ENCODE measurements at regions not wholly inside any gene's neighbourhood (a gene's known extent, or its start where the extent isn't known, plus 50 kb on each side); places are given as distances from the start of the nearest gene placed in this dataset.

DNA sequence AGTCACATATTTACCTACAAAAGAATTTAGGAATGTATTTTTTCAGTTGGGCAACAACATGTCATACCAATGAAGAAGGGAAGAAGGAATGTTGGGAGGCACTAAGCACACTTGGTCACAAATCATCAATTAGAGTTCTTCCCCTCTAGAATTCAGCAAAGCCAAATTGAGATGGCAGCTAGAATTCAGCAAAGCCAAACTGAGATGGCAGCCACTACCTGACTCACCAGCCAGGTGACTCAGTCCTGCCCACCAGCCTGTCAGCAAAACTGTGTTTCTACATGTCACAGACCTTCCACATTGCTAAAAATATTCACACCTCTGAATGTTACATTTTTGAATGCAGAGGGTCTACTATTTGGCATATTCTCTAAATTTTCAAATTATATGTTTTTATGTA lies 63.2 kb upstream of the NOCT start:
- TF ChIP-seq, protein P1, sequence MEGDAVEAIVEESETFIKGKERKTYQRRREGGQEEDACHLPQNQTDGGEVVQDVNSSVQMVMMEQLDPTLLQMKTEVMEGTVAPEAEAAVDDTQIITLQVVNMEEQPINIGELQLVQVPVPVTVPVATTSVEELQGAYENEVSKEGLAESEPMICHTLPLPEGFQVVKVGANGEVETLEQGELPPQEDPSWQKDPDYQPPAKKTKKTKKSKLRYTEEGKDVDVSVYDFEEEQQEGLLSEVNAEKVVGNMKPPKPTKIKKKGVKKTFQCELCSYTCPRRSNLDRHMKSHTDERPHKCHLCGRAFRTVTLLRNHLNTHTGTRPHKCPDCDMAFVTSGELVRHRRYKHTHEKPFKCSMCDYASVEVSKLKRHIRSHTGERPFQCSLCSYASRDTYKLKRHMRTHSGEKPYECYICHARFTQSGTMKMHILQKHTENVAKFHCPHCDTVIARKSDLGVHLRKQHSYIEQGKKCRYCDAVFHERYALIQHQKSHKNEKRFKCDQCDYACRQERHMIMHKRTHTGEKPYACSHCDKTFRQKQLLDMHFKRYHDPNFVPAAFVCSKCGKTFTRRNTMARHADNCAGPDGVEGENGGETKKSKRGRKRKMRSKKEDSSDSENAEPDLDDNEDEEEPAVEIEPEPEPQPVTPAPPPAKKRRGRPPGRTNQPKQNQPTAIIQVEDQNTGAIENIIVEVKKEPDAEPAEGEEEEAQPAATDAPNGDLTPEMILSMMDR (IDR thresholded peaks at IDR 0.05; ENCODE audit: insufficient read depth, low read length, poor library complexity, severe bottlenecking), result no peak
- Histone ChIP-seq H3K27me3 (ENCODE audit: control insufficient read depth, insufficient read depth, low read length) (no peaks in the 10 kb centered on the region), H3K4me3 (ENCODE audit: low read depth, low read length) (no peak overlapping the region), H3K36me3 (ENCODE audit: control insufficient read depth, insufficient read depth, low read length) (no peaks in the 10 kb centered on the region)
- no peak for DNase-seq (ENCODE audit: low read depth)

DNA sequence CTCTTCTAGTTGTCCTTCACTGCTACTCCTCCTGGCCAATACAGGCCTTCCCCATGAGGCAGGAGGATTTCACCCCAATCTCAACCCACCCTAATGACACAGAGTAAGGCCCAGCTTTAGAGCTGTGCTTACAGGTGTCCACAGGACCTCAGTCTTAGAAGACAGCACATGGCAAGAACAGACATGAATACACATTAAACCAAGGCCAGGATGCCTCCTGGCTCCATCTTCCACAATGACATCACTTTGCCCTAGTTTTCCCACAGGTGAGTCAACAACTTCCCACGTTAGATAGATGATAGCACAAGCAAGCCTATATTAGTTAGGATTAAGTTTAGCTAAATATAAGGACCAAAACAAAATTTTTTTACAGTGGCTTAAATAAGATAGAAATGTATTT lies 63.8 kb upstream of the NOCT start:
- no peak overlapping the region for H3K4me3 ChIP-seq (ENCODE audit: low read depth, low read length)
- TF ChIP-seq, protein P1 (IDR thresholded peaks at IDR 0.05; ENCODE audit: insufficient read depth, low read length, poor library complexity, severe bottlenecking), result no peak
- no peaks in the 10 kb centered on the region for H3K27me3 ChIP-seq (ENCODE audit: control insufficient read depth, insufficient read depth, low read length)
- H3K36me3 ChIP-seq (ENCODE audit: control insufficient read depth, insufficient read depth, low read length), result no peaks in the 10 kb centered on the region
- no peak for DNase-seq (ENCODE audit: low read depth)

DNA sequence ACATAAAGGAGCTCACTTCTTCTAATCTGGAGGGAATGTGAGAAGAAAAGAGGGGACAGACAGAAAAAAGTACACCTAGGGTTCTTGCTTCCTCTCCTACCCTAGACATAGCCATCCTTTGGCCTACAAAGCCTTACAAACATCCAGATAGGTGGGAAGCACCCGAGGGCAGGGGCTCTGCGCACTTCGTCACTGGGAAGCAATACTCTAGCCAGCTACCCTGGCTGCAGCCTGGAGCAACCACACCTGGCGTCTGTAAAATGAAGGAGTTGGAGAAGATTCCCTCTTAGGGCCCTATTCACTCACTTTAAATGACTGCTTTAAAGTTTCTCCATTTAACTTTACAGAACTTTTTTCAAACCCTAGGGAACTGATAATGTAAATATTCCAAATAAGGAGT lies 65.7 kb upstream of the NOCT start:
- Histone ChIP-seq H3K4me3 (ENCODE audit: low read depth, low read length) (no peak overlapping the region), H3K27me3 (ENCODE audit: control insufficient read depth, insufficient read depth, low read length) (no peaks in the 10 kb centered on the region), H3K36me3 (ENCODE audit: control insufficient read depth, insufficient read depth, low read length) (no peaks in the 10 kb centered on the region)
- DNase-seq (ENCODE audit: low read depth), result no peak
- TF ChIP-seq, protein P1 (IDR thresholded peaks at IDR 0.05; ENCODE audit: insufficient read depth, low read length, poor library complexity, severe bottlenecking), result no peak

DNA sequence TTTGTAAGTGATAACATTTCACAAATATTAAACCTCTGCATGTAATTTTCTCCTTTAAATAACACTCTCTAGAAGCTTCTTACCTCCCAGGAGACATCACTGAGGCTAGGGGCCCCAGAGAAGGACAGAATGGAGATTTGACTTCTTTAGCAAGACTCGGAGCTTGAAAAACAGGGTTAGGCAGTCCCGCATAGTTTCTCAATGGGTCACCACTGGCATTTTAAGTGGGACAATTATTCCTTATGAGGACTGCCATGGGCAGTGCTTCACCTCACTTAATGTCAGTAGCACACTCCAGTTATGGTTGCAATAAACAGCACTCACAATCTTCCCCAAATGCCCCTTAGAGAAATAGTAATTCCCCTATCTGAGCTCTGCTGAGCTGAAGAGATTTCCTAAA lies 66.7 kb upstream of the NOCT start:
- no peaks in the 10 kb centered on the region for H3K27me3 ChIP-seq (ENCODE audit: control insufficient read depth, insufficient read depth, low read length)
- H3K4me3 ChIP-seq (ENCODE audit: low read depth, low read length), result no peak overlapping the region
- DNase-seq (ENCODE audit: low read depth), result no peak
- TF ChIP-seq, protein P1 (IDR thresholded peaks at IDR 0.05; ENCODE audit: insufficient read depth, low read length, poor library complexity, severe bottlenecking), result no peak
- no peaks in the 10 kb centered on the region for H3K36me3 ChIP-seq (ENCODE audit: control insufficient read depth, insufficient read depth, low read length)

DNA sequence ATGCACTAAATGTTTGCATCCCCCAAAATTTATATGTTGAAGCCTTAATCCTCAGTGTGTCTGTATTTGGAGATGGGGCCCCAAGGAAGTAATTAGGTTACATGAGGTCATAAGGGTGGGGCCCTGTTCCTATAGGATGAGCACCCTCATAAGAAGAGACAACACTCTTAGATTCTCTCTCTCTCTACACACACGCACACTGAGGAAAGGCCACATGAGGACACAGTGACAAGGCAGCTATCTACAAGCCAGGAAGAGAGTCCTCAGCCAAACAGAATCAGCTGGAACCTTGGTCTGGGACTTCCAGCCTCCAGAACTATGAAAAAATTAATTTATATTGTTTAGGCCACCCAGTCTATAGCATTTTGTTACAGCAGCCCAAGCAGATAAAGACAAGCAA lies 69.3 kb upstream of the NOCT start:
- DNase-seq (ENCODE audit: low read depth), result no peak
- no peaks in the 10 kb centered on the region for H3K36me3 ChIP-seq (ENCODE audit: control insufficient read depth, insufficient read depth, low read length)
- TF ChIP-seq, protein P1 (IDR thresholded peaks at IDR 0.05; ENCODE audit: insufficient read depth, low read length, poor library complexity, severe bottlenecking), result no peak
- no peaks in the 10 kb centered on the region for H3K27me3 ChIP-seq (ENCODE audit: control insufficient read depth, insufficient read depth, low read length)
- H3K4me3 ChIP-seq (ENCODE audit: low read depth, low read length), result no peak overlapping the region

GRCh38 chr4:138945840-138946239 lies 69.7 kb upstream of the NOCT start:
- H3K27me3 ChIP-seq (ENCODE audit: control insufficient read depth, insufficient read depth, low read length), result no peaks in the 10 kb centered on the region
- no peak for DNase-seq (ENCODE audit: low read depth)
- no peak overlapping the region for H3K4me3 ChIP-seq (ENCODE audit: low read depth, low read length)
- TF ChIP-seq, protein P1 (IDR thresholded peaks at IDR 0.05; ENCODE audit: insufficient read depth, low read length, poor library complexity, severe bottlenecking), result no peak
- H3K36me3 ChIP-seq (ENCODE audit: control insufficient read depth, insufficient read depth, low read length), result no peaks in the 10 kb centered on the region
